DOHH2 (cell line): ENCODE measurements at regions not wholly inside any gene's neighbourhood (a gene's known extent, or its start where the extent isn't known, plus 50 kb on each side); places are given as distances from the start of the nearest gene placed in this dataset.

ENCODE experiments used
- H3F3A ChIP-seq: fragments of 200-600 bp; sonication (generic), shearing (Covaris generic); 2 replicates; pipeline ENCODE4 v1.6.0; 2016; ENCODE audit warnings: antibody characterized with exemption, mild to moderate bottlenecking; ENCODE audit not compliant: control insufficient read depth, insufficient read depth
- H3K27ac ChIP-seq: fragments of 200-600 bp; sonication (generic); 2 replicates; pipeline ENCODE4 v1.5.1; 2014; ENCODE audit warnings: low read depth, mild to moderate bottlenecking, low read length, moderate library complexity
- H3K27me3 ChIP-seq: fragments of 200-600 bp; sonication (generic); 2 replicates; pipeline ENCODE4 v1.6.1; 2014; ENCODE audit warnings: mild to moderate bottlenecking, low read length, mixed read lengths; ENCODE audit not compliant: control insufficient read depth
- H3K36me3 ChIP-seq: fragments of 200-600 bp; sonication (generic); 2 replicates; pipeline ENCODE4 v1.6.1; 2014; ENCODE audit warnings: mild to moderate bottlenecking, low read length, moderate library complexity, mixed read lengths; ENCODE audit not compliant: control insufficient read depth
- H3K4me1 ChIP-seq: fragments of 200-600 bp; sonication (generic); 2 replicates; pipeline ENCODE4 v1.6.1; 2014; ENCODE audit warnings: mild to moderate bottlenecking, low read length, mixed read lengths; ENCODE audit not compliant: control insufficient read depth
- H3K4me2 ChIP-seq: fragments of 200-600 bp; sonication (generic); 2 replicates; pipeline ENCODE4 v1.6.0; 2014; ENCODE audit warnings: mild to moderate bottlenecking, low read length, moderate library complexity
- H3K4me3 ChIP-seq: fragments of 200-600 bp; sonication (generic); 2 replicates; pipeline ENCODE4 v1.5.1; 2014; ENCODE audit warnings: mild to moderate bottlenecking, low read length, mixed read lengths
- H3K79me2 ChIP-seq: fragments of 200-600 bp; sonication (generic); 2 replicates; pipeline ENCODE4 v1.6.1; 2014; ENCODE audit warnings: mild to moderate bottlenecking, low read length, mixed read lengths; ENCODE audit not compliant: control insufficient read depth
- H3K9me2 ChIP-seq: fragments of 200-600 bp; sonication (generic); replicated peaks from 2 replicates; pipeline ENCODE4 v1.6.1; 2014; ENCODE audit warnings: mild to moderate bottlenecking, low read length, mixed read lengths; ENCODE audit not compliant: control insufficient read depth
- H3K9me3 ChIP-seq: fragments of 200-600 bp; sonication (generic); 2 replicates; pipeline ENCODE4 v1.6.1; 2014; ENCODE audit warnings: antibody characterized with exemption, low read length, mixed read lengths; ENCODE audit not compliant: control insufficient read depth, insufficient read depth
- H4K20me1 ChIP-seq: fragments of 200-600 bp; sonication (generic); 2 replicates; pipeline ENCODE4 v1.6.0; 2014; ENCODE audit warnings: low read depth, mild to moderate bottlenecking, antibody characterized with exemption, low read length, moderate library complexity; ENCODE audit not compliant: control insufficient read depth, insufficient read depth
- CTCF ChIP-seq: fragments of 200-600 bp; sonication (generic); IDR thresholded peaks from one replicate; pipeline ENCODE4 v1.5.1; 2014; ENCODE audit warnings: antibody characterized with exemption, mild to moderate bottlenecking, low read depth, low read length; ENCODE audit not compliant: poor library complexity, severe bottlenecking
- EZH2phosphoT487 ChIP-seq: fragments of 200-600 bp; sonication (generic); IDR thresholded peaks from 2 replicates; pipeline ENCODE4 v1.6.1; 2017; ENCODE audit warnings: borderline replicate concordance, mild to moderate bottlenecking, antibody characterized with exemption, low read length, moderate library complexity, mixed read lengths

- H3K27me3 ChIP-seq, result no peaks in the 10 kb centered on the region; the same call in 1 of the 2 replicates
- no peaks in the 10 kb centered on the region for H3K79me2 ChIP-seq
- H3K9me2 ChIP-seq, result no peaks in the 10 kb centered on the region
- H3K4me1 ChIP-seq, result no peaks in the 10 kb centered on the region
- H3K4me2 ChIP-seq, result no peak overlapping the region
- no peaks in the 10 kb centered on the region for H4K20me1 ChIP-seq
- H3K36me3 ChIP-seq, result no peaks in the 10 kb centered on the region
- TF ChIP-seq EZH2phosphoT487, result no peak
- TF ChIP-seq CTCF, result no peak
- H3K27ac ChIP-seq, result no peak overlapping the region
- no peak overlapping the region for H3K4me3 ChIP-seq
- no peaks in the 10 kb centered on the region for H3F3A ChIP-seq
- H3K9me3 ChIP-seq, result no peaks in the 10 kb centered on the region
Measured at GRCh38 chr10:7035126-7035761, 375.6 kb downstream of the SFMBT2 start.

- no peaks in the 10 kb centered on the region for H4K20me1 ChIP-seq
- H3K4me1 ChIP-seq, result no peaks in the 10 kb centered on the region
- H3K27me3 ChIP-seq, result no peaks in the 10 kb centered on the region; the same call in 1 of the 2 replicates
- no peaks in the 10 kb centered on the region for H3K9me3 ChIP-seq
- no peaks in the 10 kb centered on the region for H3F3A ChIP-seq
- no peaks in the 10 kb centered on the region for H3K9me2 ChIP-seq
- TF ChIP-seq CTCF (no peak), EZH2phosphoT487 (no peak)
- no peaks in the 10 kb centered on the region for H3K79me2 ChIP-seq
- H3K36me3 ChIP-seq, result no peaks in the 10 kb centered on the region
- H3K4me3 ChIP-seq, result no peak overlapping the region
- no peak overlapping the region for H3K4me2 ChIP-seq
- no peak overlapping the region for H3K27ac ChIP-seq
Measured at GRCh38 chr10:7033031-7033430, 377.8 kb downstream of the SFMBT2 start.

GRCh38 chr10:7030134-7030855 lies 380.5 kb downstream of the SFMBT2 start:
- no peaks in the 10 kb centered on the region for H3K9me2 ChIP-seq
- no peaks in the 10 kb centered on the region for H3K9me3 ChIP-seq
- H3K4me3 ChIP-seq, result no peak overlapping the region
- H3F3A ChIP-seq, result no peaks in the 10 kb centered on the region
- no peaks in the 10 kb centered on the region for H3K4me1 ChIP-seq
- no peak overlapping the region for H3K27ac ChIP-seq
- no peak for TF ChIP-seq CTCF
- no peak for TF ChIP-seq EZH2phosphoT487
- no peaks in the 10 kb centered on the region for H4K20me1 ChIP-seq
- H3K36me3 ChIP-seq, result no peaks in the 10 kb centered on the region
- H3K27me3 ChIP-seq, result no peaks in the 10 kb centered on the region; the same call in 1 of the 2 replicates
- no peak overlapping the region for H3K4me2 ChIP-seq
- no peaks in the 10 kb centered on the region for H3K79me2 ChIP-seq
